ENCODE measurements at regions not wholly inside any gene's neighbourhood (a gene's known extent, or its start where the extent isn't known, plus 50 kb on each side); places are given as distances from the start of the nearest gene placed in this dataset.

GRCh38 chr17:53516636-53517035 is 306.1 kb upstream of the KIF2B start:
- TF ChIP-seq CTCF (IDR thresholded peaks at IDR 0.05) (no peak), POLR2A (IDR thresholded peaks at IDR 0.05) (no peak), POLR2AphosphoS5 (IDR thresholded peaks at IDR 0.05) (no peak), EP300 (IDR thresholded peaks at IDR 0.05) (no peak)

All from stomach (tissue), 4 donors.